Endothelial cell (in vitro differentiated cells): ENCODE measurements at regions not wholly inside any gene's neighbourhood (a gene's known extent, or its start where the extent isn't known, plus 50 kb on each side); places are given as distances from the start of the nearest gene placed in this dataset.
"Not testable (repeated sequence)": the region's sequence is repeated elsewhere in the genome, so short reads cannot be mapped to it uniquely, and the experiment has no call there.

ENCODE experiments used
- DNase-seq: peaks from one replicate; pipeline ENCODE4 v3.0.0; 2021; ENCODE audit warnings: low spot score
- H3K27ac Mint-ChIP-seq: one replicate; pipeline ENCODE4 v1.8.0; 2021; ENCODE audit warnings: mixed read lengths, inconsistent platforms; ENCODE audit not compliant: unreplicated experiment
- H3K27me3 Mint-ChIP-seq: one replicate; pipeline ENCODE4 v1.8.0; 2021; ENCODE audit warnings: mild to moderate bottlenecking, moderate library complexity, mixed read lengths, inconsistent platforms; ENCODE audit not compliant: unreplicated experiment
- H3K36me3 Mint-ChIP-seq: one replicate; pipeline ENCODE4 v1.8.0; 2021; ENCODE audit warnings: mild to moderate bottlenecking, low read depth, mixed read lengths, inconsistent platforms; ENCODE audit not compliant: unreplicated experiment
- H3K4me1 Mint-ChIP-seq: one replicate; pipeline ENCODE4 v1.8.0; 2021; ENCODE audit warnings: mild to moderate bottlenecking, mixed read lengths, inconsistent platforms; ENCODE audit not compliant: unreplicated experiment
- H3K4me3 Mint-ChIP-seq: one replicate; pipeline ENCODE4 v1.8.0; 2021; ENCODE audit warnings: mild to moderate bottlenecking, mixed read lengths, inconsistent platforms; ENCODE audit not compliant: unreplicated experiment
- H3K9me3 Mint-ChIP-seq: one replicate; pipeline ENCODE4 v1.8.0; 2021; ENCODE audit warnings: mixed read lengths, inconsistent platforms; ENCODE audit not compliant: unreplicated experiment
- CTCF ChIP-seq: fragments of 200-600 bp; sonication (generic); IDR thresholded peaks from one replicate; pipeline ENCODE4 v1.5.0; 2021; ENCODE audit warnings: antibody characterized with exemption; ENCODE audit not compliant: unreplicated experiment

- Mint-ChIP-seq H3K4me3 (no peak overlapping the region), H3K27me3 (peaks cover 2% of the 10 kb centered on the region), H3K36me3 (no peaks in the 10 kb centered on the region), H3K27ac (no peak overlapping the region), H3K9me3 (no peaks in the 10 kb centered on the region), H3K4me1 (peaks cover 2% of the 10 kb centered on the region)
- TF ChIP-seq CTCF: no peak
- DNase-seq: no peak
Observed at GRCh38 chr6:12484519-12484918, 194.4 kb downstream of the EDN1 start.

DNA sequence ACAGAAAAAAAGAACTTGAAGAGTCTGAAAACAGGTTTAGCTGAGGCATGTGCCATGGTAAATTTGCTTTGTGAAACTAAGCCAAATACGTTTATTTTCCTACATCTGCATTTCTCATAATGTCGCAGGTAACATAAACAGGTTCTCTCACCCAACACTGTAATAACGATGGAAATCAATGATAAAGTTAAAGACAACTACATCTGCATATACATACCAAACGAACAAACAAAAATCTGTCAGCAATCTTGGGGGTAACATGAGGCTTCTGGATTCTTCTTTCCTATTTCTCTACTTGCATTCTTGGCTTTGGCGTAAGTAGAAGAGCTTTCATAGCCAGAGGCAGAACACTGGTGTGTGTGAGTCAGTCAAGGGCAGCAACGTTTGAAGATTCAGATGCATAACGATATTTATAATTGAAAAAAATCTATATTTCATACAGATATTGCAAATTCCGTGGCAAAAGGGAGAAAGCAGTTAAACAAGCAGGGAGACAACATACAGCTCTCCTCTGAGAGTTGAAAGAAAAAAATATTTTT, 195.1 kb downstream of the EDN1 start:
- Mint-ChIP-seq H3K4me1 (peaks cover 2% of the 10 kb centered on the region), H3K36me3 (no peaks in the 10 kb centered on the region), H3K4me3 (no peak overlapping the region), H3K27me3 (peaks cover 2% of the 10 kb centered on the region), H3K27ac (no peak overlapping the region), H3K9me3 (no peaks in the 10 kb centered on the region)
- DNase-seq: no peak
- TF ChIP-seq CTCF: no peak

DNA sequence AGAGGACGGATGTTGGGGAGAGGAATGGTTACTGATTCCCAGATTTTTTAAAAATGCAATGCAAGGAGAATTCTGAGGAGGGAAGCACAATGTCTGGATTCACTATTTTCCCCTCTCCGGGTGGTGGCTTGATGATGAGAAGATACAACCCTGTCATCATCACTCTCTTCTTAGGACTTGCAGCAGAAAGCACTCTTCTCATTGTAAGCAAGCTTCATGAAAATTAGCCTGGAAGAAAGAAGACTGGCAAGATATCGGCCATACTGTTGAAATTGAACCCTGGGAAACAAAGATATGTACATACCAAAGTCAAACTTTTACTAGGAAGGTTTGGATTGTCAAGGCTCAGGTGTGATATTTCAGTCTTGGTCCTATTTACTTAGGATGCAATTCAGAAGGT, 195.7 kb downstream of the EDN1 start:
- peaks cover 2% of the 10 kb centered on the region for H3K27me3 Mint-ChIP-seq
- H3K4me1 Mint-ChIP-seq: peaks cover 5% of the 10 kb centered on the region
- H3K27ac Mint-ChIP-seq: no peak overlapping the region
- no peak for DNase-seq
- no peaks in the 10 kb centered on the region for H3K9me3 Mint-ChIP-seq
- TF ChIP-seq CTCF: no peak
- H3K4me3 Mint-ChIP-seq: no peak overlapping the region
- H3K36me3 Mint-ChIP-seq: no peaks in the 10 kb centered on the region

DNA sequence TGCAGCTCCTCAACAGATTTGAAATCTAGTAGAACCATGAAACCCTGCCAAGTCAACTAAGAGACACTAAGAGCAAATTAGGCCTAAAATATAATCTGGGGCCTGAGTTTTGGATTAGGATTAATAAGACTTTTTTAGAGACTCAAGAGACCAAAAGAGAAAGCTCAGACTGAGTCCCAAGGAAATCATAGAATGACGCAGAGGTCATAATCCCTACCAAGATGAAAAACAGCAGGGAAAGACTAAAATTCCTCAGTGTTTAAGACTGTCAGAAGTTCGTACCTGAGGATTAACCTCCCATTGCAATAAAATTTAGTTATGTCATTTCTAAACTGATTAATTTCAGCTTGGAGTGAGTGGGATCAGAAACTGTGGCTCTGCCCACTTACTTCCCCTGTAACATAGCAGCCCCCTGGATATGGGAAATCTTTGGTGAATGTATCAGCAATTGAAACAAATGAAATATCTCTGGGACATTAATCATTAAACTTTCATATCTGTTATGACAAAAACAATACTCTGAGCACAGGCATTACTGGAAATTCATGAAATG, 200.3 kb downstream of the EDN1 start:
- Mint-ChIP-seq H3K27me3 (peaks cover 8% of the 10 kb centered on the region), H3K9me3 (no peaks in the 10 kb centered on the region), H3K4me3 (no peak overlapping the region), H3K27ac (no peak overlapping the region), H3K4me1 (peaks cover 9% of the 10 kb centered on the region), H3K36me3 (no peaks in the 10 kb centered on the region)
- DNase-seq: no peak
- TF ChIP-seq CTCF: no peak

GRCh38 chr6:12490904-12491571, 200.9 kb downstream of the EDN1 start:
- no peak overlapping the region for H3K27ac Mint-ChIP-seq
- no peaks in the 10 kb centered on the region for H3K9me3 Mint-ChIP-seq
- peaks cover 8% of the 10 kb centered on the region for H3K27me3 Mint-ChIP-seq
- H3K4me3 Mint-ChIP-seq: no peak overlapping the region
- no peak for TF ChIP-seq CTCF
- no peaks in the 10 kb centered on the region for H3K36me3 Mint-ChIP-seq
- peaks cover 11% of the 10 kb centered on the region for H3K4me1 Mint-ChIP-seq
- DNase-seq: no peak

GRCh38 chr6:12492929-12493328, 202.8 kb downstream of the EDN1 start:
- DNase-seq, H3K9me3 Mint-ChIP-seq, H3K27ac Mint-ChIP-seq, H3K4me3 Mint-ChIP-seq, H3K36me3 Mint-ChIP-seq, H3K27me3 Mint-ChIP-seq: not testable (repeated sequence)
- peaks cover 11% of the 10 kb centered on the region for H3K4me1 Mint-ChIP-seq
